22Rv1 (cell line): ENCODE measurements at regions not wholly inside any gene's neighbourhood (a gene's known extent, or its start where the extent isn't known, plus 50 kb on each side); places are given as distances from the start of the nearest gene placed in this dataset.

Experiments
- H3K27ac ChIP-seq: fragments of 450-650 bp; 2 replicates; pipeline ENCODE4 v1.5.1; 2017
- CTCF ChIP-seq: fragments of 450-650 bp; IDR thresholded peaks from 2 replicates; pipeline ENCODE4 v1.5.1; 2017; ENCODE audit warnings: mild to moderate bottlenecking
- ZFX ChIP-seq: fragments of 450-650 bp; IDR thresholded peaks from 2 replicates; pipeline ENCODE4 v1.6.1; 2017; ENCODE audit warnings: antibody characterized with exemption, borderline replicate concordance

GRCh38 chr5:10118150-10118549 lies 131.5 kb downstream of the ATPSCKMT start:
- no peak overlapping the region for H3K27ac ChIP-seq
- TF ChIP-seq ZFX (no peak), CTCF (no peak)

GRCh38 chr5:10116594-10116993 lies 133.1 kb downstream of the ATPSCKMT start:
- TF ChIP-seq ZFX, result no peak

GRCh38 chr5:10115669-10116068 lies 134.0 kb downstream of the ATPSCKMT start:
- TF ChIP-seq ZFX (no peak), CTCF (no peak)

More at GRCh38 chr5:10116594-10116993, 133.1 kb downstream of the ATPSCKMT start:
- no peak overlapping the region for H3K27ac ChIP-seq

GRCh38 chr5:10111571-10111970 lies 138.1 kb downstream of the ATPSCKMT start:
- peak; percentile 77 for TF ChIP-seq CTCF
- no peak for TF ChIP-seq ZFX
- H3K27ac ChIP-seq, result no peak overlapping the region

More at GRCh38 chr5:10115669-10116068, 134.0 kb downstream of the ATPSCKMT start:
- H3K27ac ChIP-seq, result no peak overlapping the region

GRCh38 chr5:10110228-10110627 lies 139.5 kb downstream of the ATPSCKMT start:
- no peak for TF ChIP-seq ZFX
- no peak for TF ChIP-seq CTCF
- H3K27ac ChIP-seq, result no peak overlapping the region

- TF ChIP-seq CTCF (no peak), ZFX (no peak)
- no peak overlapping the region for H3K27ac ChIP-seq
Measured at GRCh38 chr5:10109299-10109698, 140.4 kb downstream of the ATPSCKMT start.

GRCh38 chr5:10106806-10107205 lies 142.9 kb downstream of the ATPSCKMT start:
- H3K27ac ChIP-seq, result no peak overlapping the region
- TF ChIP-seq CTCF (no peak), ZFX (no peak)

GRCh38 chr5:10106285-10106684 lies 143.4 kb downstream of the ATPSCKMT start:
- no peak for TF ChIP-seq CTCF
- TF ChIP-seq ZFX, result no peak

More at GRCh38 chr5:10106285-10106684, 143.4 kb downstream of the ATPSCKMT start:
- no peak overlapping the region for H3K27ac ChIP-seq
